Activated naive CD8-positive, alpha-beta T cell (primary cell): ENCODE measurements at regions not wholly inside any gene's neighbourhood (a gene's known extent, or its start where the extent isn't known, plus 50 kb on each side); places are given as distances from the start of the nearest gene placed in this dataset.
"Not testable (repeated sequence)": the region's sequence is repeated elsewhere in the genome, so short reads cannot be mapped to it uniquely, and the experiment has no call there.

ENCODE experiments used
- H3K27ac Mint-ChIP-seq: one replicate; pipeline ENCODE4 v1.8.0; 2021; ENCODE audit warnings: mixed read lengths
- H3K27me3 Mint-ChIP-seq: one replicate; pipeline ENCODE4 v1.8.0; 2021; ENCODE audit warnings: mixed read lengths
- H3K36me3 Mint-ChIP-seq: one replicate; pipeline ENCODE4 v1.8.0; 2021; ENCODE audit warnings: mixed read lengths
- H3K4me1 Mint-ChIP-seq: one replicate; pipeline ENCODE4 v1.8.0; 2021; ENCODE audit warnings: low read depth, mixed read lengths
- H3K4me3 Mint-ChIP-seq: one replicate; pipeline ENCODE4 v1.8.0; 2021; ENCODE audit warnings: mild to moderate bottlenecking, mixed read lengths
- H3K9me3 Mint-ChIP-seq: one replicate; pipeline ENCODE4 v1.8.0; 2021; ENCODE audit warnings: low read depth, mixed read lengths

DNA sequence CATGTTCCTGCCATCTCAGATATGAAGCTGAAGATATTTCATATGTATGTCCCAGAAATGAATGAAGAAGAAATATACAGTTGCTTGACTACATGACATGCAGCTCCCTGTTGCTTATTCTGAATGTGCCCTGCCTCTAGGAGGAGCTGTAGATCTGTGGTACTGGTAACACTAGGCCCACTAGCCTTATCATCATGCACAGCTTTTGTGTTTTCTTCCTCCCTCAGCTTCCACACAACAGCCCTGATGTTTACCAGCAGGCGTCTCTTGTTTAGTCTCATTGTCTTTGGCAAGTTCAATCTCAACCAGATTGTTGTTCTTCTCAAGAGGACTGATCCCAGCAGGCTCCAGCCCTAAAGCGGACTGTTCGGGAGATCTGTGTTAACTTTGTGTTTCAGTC, 104.8 kb downstream of the ATP6V0E2 start:
- not testable (repeated sequence) for H3K4me3 Mint-ChIP-seq, H3K36me3 Mint-ChIP-seq, H3K9me3 Mint-ChIP-seq, H3K4me1 Mint-ChIP-seq, H3K27me3 Mint-ChIP-seq, H3K27ac Mint-ChIP-seq

DNA sequence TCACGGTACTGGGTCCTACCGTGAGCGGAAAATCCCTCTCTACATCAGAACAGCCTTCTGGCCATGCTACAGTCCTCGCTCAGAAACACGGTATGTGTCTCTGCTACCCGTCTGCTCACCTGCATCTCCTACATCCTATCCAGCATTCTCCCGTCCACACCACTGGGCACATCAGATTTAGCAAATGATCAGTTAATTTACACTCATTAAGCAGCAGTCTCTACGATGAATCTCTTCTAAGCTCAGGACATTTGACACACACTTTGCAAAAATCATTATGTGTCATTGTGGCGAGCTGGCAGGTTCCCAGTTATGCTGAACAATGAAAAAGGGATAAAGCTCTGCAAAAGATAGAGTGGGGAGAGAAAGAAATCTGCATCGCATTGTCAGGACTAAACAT, 105.2 kb downstream of the ATP6V0E2 start:
- H3K4me1 Mint-ChIP-seq, H3K9me3 Mint-ChIP-seq, H3K36me3 Mint-ChIP-seq, H3K4me3 Mint-ChIP-seq, H3K27ac Mint-ChIP-seq, H3K27me3 Mint-ChIP-seq: not testable (repeated sequence)

- not testable (repeated sequence) for H3K27me3 Mint-ChIP-seq, H3K4me1 Mint-ChIP-seq, H3K36me3 Mint-ChIP-seq, H3K27ac Mint-ChIP-seq, H3K4me3 Mint-ChIP-seq, H3K9me3 Mint-ChIP-seq
Measured at GRCh38 chr7:149982537-149983112, 108.9 kb downstream of the ATP6V0E2 start.

DNA sequence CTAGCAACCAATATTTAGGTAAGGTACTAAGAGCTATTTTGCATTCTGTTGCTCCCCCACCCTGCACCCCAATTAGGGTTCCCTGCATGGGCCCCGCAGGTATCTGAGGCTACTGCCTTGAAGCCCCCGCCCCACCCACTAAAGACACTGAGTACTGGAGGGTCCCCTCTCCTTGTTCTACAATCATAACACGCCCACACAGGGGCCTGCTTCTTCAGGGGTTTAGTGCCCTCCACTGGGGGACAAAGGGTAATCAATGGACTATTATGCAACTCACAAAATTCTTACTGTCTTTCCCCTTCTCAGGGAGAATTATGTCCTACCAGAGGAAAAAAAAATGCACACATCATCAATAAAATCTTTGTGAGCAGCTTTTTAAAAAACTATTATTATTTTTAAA, 113.1 kb downstream of the ATP6V0E2 start:
- not testable (repeated sequence) for H3K27me3 Mint-ChIP-seq, H3K9me3 Mint-ChIP-seq, H3K27ac Mint-ChIP-seq, H3K36me3 Mint-ChIP-seq, H3K4me1 Mint-ChIP-seq, H3K4me3 Mint-ChIP-seq

DNA sequence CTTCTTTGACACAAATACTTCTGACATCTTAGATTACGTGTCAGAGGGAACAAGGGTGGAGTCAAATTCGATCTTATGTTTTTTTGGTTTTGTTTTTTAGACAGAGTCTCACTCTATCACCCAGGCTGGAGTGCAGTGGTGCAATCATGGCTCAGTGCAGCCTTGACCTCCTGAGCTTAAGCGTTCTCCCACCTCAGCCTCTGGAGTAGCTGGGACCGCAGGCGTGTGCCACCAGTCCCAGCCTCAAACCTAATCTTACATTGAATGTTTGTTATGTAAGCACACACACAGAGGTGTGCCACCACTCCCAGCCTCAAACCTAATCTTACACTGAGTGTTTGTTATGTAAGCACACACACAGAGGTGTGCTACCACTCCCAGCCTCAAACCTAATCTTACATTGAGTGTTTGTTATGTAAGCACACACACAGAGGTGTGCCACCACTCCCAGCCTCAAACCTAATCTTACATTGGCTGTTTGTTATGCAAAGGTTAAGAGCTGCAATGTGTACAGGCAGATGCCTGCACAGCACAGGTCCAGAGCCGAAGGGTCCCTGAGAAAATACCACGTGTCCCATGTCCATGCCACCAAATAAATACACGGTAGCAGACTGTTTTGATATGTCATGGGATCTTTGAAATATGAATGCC, 118.0 kb downstream of the ATP6V0E2 start:
- H3K27ac Mint-ChIP-seq, H3K36me3 Mint-ChIP-seq, H3K27me3 Mint-ChIP-seq, H3K4me1 Mint-ChIP-seq, H3K9me3 Mint-ChIP-seq, H3K4me3 Mint-ChIP-seq: not testable (repeated sequence)

- H3K4me1 Mint-ChIP-seq, H3K27ac Mint-ChIP-seq, H3K36me3 Mint-ChIP-seq, H3K9me3 Mint-ChIP-seq, H3K27me3 Mint-ChIP-seq, H3K4me3 Mint-ChIP-seq: not testable (repeated sequence)
Measured at GRCh38 chr7:149992366-149992765, 118.6 kb downstream of the ATP6V0E2 start.

DNA sequence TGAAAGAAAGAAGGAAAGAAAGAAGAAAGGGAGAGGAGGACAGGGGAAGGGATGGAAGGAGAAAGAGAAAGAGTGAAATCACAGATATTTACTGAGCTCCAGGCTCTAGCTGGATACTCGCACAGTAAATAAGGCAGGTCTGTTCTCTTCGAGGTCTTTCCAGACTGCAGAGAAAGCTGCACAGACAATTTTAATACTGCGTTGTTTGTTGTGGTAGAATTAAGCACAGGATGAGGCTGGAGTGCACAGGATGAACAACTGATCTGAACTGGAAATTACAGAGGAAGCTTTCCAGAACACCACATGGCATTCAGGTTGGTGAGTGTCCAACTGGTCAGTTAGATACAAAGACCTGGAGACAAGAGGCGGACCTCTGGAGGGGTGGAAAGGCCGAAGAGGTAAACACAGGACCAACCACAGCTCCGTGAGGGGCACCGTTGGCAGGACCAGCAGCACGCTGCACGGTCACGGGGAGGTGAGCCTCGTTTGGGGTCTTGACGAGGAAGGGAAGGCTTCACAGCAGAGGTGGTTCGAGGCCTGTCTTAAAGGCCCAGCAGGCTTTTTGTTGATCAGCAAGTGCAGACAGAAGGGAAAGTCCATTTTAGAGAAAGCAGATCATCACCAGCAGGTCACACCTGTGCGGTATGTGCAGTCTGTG, 121.7 kb downstream of the ATP6V0E2 start:
- not testable (repeated sequence) for H3K4me1 Mint-ChIP-seq, H3K9me3 Mint-ChIP-seq, H3K27ac Mint-ChIP-seq, H3K36me3 Mint-ChIP-seq, H3K4me3 Mint-ChIP-seq, H3K27me3 Mint-ChIP-seq

DNA sequence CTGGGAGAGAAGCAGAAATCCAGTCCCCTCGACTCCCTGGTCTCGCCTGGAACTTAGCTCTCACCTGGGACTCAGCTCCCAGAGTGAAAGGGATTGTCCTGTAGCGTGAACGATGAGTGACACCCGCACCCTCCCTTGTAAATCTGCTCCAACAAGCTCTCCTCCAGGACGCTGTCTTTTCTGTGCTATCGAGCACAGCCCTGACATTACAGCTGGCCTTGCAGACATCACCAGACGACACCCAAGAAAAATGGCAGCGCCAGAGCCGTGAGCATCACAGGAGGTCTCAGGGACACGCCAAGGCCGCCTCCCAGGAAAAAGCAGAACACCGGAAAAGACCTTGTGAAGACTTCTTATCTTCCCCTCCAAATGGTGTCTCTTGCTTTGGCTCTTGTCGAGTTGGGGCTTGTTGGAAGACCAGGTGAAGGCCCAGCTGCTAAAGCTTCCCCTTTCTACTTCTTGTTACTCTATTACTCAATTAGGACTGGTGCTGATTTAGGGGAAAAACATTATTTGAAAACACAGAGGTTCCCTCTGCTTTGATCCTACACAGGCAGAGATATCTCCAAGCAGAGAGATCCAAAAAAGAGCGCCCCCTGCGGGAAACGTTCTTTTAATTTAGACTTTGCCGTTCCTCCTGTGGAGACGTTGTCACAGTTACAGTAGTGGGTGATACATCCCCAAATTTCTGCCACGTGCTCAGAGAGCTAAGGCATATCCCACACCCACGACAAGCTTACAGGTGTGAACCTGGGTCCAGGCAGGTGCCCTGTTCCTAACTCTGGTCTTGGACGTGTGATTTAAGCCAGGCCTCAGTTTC, 127.2 kb downstream of the ATP6V0E2 start:
- H3K4me1 Mint-ChIP-seq, H3K27me3 Mint-ChIP-seq, H3K4me3 Mint-ChIP-seq, H3K9me3 Mint-ChIP-seq, H3K27ac Mint-ChIP-seq, H3K36me3 Mint-ChIP-seq: not testable (repeated sequence)

- Mint-ChIP-seq H3K27ac (no peak overlapping the region), H3K4me3 (no peak overlapping the region), H3K36me3 (no peaks in the 10 kb centered on the region), H3K4me1 (no peaks in the 10 kb centered on the region), H3K9me3 (no peaks in the 10 kb centered on the region), H3K27me3 (no peaks in the 10 kb centered on the region)
Measured at GRCh38 chr7:150003304-150003810, 129.6 kb downstream of the ATP6V0E2 start.

DNA sequence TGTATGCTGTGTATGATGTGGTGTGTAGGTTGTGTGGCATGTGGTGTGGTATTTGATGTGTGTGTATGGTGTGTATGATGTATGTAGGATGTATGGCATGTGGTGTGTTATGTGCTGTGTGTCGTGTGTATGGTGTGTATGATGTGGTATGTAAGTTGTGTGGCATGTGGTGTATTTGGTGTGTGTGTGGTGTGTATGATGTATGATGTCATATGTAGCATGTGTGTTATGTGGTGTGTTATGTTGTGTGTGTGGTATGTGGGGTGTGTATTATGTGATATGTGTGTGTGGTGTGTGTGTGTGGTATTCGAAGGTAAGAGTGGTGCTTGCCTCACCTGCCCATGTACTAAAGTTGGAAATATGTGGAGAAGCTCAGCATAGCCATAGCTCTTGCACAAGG, 130.2 kb downstream of the ATP6V0E2 start:
- not testable (repeated sequence) for H3K4me1 Mint-ChIP-seq, H3K9me3 Mint-ChIP-seq, H3K27ac Mint-ChIP-seq, H3K36me3 Mint-ChIP-seq, H3K4me3 Mint-ChIP-seq, H3K27me3 Mint-ChIP-seq

DNA sequence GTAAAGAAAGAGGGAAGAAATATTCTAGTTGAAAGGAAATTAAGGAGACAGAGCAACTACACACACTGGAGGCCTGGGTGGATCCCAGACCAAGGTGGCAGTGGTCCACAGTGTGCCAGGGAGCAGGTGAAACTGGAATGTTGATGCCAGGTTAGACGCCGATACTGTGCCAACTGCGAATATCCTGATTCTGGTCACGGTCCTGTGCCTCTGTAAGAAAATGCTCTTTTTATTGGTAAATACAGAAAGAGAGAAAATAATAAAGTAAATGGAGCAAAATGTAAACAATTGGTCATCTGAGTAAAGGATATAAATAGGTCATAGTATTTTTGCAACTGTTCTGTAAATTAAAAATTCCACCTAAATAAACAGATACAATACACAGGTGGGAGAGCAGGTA, 131.1 kb downstream of the ATP6V0E2 start:
- not testable (repeated sequence) for H3K36me3 Mint-ChIP-seq, H3K9me3 Mint-ChIP-seq, H3K4me1 Mint-ChIP-seq

DNA sequence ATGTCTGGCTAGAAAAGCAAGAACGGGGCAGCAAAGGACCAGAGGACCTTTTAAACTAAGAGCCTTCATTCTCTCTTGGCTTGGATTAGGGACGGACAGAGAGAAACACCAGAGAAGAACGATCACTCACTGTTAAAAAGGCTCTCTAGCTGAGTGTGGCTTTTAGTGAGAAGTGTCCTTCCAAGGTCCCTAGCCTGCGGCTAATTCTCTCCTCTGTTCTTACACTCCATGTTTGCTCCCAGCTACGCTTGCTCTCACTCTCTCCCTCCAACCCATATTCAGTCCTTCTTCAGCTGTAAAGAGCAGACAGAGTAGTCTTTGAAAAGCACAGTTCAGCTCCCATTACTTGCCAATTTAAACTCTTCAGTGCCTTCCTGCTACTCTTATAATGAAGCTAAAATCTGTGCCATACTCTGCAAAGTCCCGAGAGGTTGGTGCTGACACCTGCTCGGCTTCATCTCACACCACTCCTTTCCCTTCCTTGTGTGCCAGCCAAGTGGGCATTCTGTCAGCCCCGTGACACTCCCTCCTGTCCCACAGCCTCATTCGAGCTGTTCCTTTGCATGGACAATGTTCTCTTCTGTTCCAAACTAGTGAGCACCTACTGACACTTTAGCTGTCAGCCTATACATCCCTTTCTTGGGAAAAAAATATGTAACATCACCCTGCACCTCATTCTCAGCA, 136.0 kb downstream of the ATP6V0E2 start:
- not testable (repeated sequence) for H3K4me1 Mint-ChIP-seq, H3K4me3 Mint-ChIP-seq, H3K27ac Mint-ChIP-seq, H3K27me3 Mint-ChIP-seq, H3K9me3 Mint-ChIP-seq, H3K36me3 Mint-ChIP-seq

More for the DNA sequence above, 131.1 kb downstream of the ATP6V0E2 start:
- H3K27ac Mint-ChIP-seq, H3K4me3 Mint-ChIP-seq, H3K27me3 Mint-ChIP-seq: not testable (repeated sequence)

- not testable (repeated sequence) for H3K36me3 Mint-ChIP-seq, H3K9me3 Mint-ChIP-seq, H3K4me1 Mint-ChIP-seq, H3K27me3 Mint-ChIP-seq, H3K27ac Mint-ChIP-seq, H3K4me3 Mint-ChIP-seq
Measured at GRCh38 chr7:150016651-150017189, 143.0 kb downstream of the ATP6V0E2 start.

DNA sequence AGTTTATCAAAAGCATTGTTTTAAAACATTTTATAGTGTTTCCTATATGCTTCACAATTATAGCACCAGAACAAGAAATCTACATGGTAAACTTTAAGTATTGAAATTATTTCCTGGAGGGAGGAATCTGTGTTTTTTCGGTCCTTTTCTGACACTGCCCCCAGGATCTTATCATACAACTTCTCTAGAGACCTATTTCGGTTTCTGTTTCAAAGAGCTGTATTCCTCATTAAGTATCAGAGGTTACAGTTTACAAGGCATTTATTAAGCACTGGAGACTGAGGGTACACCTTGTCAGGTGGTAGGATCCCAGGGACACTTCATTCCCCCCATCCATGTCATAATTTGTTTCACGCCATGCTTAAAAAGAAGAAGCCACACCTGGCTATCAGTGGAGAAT, 146.4 kb downstream of the ATP6V0E2 start:
- H3K27me3 Mint-ChIP-seq, H3K4me1 Mint-ChIP-seq, H3K27ac Mint-ChIP-seq, H3K4me3 Mint-ChIP-seq, H3K9me3 Mint-ChIP-seq, H3K36me3 Mint-ChIP-seq: not testable (repeated sequence)
